Pulmonary artery endothelial cell (primary cell): ENCODE measurements at regions not wholly inside any gene's neighbourhood (a gene's known extent, or its start where the extent isn't known, plus 50 kb on each side); places are given as distances from the start of the nearest gene placed in this dataset.

Experiments
- DNase-seq: peaks from one replicate; pipeline ENCODE4 v3.0.0-alpha.2; 2011; ENCODE audit warnings: low read depth, low spot score

- DNase-seq: no peak
Observed at GRCh38 chr21:27155130-27155500, 188.2 kb upstream of the ADAMTS5 start.

- DNase-seq: no peak
Observed at GRCh38 chr21:27154451-27155129, 187.7 kb upstream of the ADAMTS5 start.

DNA sequence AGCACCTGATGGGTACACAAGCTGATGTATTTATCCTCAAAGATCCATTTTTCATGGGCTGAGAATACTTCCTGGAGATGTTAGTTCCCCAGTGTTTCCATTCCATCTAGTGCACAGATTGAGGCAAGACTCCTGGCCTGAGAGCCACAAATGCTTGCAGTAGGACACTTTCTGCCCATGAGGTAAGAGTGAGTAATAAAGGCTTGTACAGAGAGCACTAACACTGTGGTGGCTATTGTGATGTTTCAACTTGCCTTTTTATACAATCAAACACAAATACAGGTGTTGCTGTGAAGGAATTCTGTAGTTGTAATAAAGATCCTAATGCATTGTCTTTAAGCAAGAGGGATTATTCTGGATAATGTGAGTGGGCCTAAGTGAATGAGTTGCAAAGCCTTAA is 186.1 kb upstream of the ADAMTS5 start:
- DNase-seq: no peak

DNA sequence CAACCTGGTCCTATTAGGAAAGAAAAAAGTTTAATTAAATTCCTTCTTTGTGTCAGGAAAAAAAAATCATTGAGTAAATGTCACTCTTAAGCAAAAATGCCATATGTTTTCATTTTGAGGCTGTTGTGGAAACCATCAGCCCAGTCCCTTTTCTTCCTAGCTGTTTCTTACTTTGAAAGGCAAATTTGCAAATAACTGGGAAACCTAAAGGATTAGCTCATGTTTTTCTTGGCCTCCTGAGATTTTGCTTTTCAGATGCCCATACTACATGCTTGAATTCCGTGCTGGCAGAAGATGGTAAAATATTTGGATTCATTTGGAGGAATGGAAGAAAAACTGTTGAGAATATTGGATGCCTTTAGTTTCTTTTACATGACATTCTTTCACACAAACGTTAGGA is 182.1 kb upstream of the ADAMTS5 start:
- no peak for DNase-seq

- no peak for DNase-seq
Observed at GRCh38 chr21:27146268-27146667, 179.4 kb upstream of the ADAMTS5 start.

DNA sequence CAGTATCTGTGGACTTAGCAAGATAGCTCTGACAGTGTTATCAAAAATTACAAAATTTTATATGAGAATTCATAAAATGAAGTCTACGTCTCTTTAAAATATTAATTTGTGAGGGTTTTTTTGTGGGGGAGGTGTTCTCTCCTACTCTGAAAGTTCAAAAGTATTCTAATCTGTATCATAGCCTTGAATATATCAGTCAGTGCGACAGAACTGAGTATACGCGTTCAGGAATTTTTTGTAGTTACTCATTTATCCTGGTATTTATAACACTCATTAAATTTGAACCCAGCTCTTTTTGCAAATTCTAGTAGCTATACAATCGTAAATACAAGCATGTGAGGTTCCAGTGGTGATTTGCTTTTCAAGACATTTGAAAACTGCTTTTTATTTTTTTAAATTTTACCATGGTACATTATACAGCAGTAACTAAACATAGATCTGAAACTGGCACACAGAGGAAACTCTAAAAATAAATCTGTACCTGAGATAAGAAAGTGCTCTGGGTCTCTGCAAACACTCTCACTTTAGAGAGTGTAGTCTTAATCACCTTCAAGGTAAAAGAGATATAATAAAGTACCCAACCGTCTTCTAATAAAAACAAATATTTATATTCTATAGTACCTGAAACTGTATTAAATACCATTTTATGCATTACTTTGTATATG is 178.4 kb upstream of the ADAMTS5 start:
- DNase-seq: no peak

- DNase-seq: no peak
Observed at GRCh38 chr21:27143476-27143875, 176.6 kb upstream of the ADAMTS5 start.

GRCh38 chr21:27139526-27139925 is 172.6 kb upstream of the ADAMTS5 start:
- no peak for DNase-seq

DNA sequence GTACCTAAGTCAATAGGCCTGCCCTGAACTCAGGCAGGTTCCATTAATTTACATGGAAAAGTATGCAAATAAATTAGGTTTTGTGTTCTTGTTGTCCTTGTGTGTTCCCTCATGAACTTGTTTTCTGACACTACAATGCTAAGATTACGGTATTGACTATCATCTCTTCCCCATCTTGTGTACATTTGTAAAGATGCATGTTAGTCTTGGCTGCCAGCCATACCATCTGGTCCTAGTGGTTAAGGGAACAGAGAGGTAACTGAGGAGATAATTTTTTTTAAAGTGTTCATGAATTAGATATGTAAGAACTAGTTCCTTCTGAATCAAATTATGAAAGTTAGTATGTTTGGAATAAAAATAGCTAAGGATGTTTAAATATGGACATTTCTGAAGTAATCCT is 167.6 kb upstream of the ADAMTS5 start:
- DNase-seq: no peak

DNA sequence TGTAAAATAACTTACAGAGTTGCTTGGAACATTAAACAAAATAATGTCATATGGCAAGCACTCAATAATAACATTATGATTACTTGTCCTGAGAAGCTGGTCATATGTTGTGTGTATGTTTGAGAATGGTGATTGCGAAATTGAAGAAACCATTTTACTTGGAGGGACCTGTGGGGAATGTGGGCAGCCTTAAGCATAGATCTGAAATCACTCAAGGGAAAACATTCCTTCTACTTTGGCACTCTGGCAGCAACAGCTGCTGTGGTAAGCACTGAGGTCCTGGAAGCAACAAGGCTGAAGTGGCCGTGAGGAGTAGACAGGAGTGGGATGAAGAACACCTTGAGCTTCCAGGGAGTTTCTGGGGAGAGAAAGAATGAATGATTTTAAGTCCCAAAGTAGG is 165.4 kb upstream of the ADAMTS5 start:
- DNase-seq: no peak

DNA sequence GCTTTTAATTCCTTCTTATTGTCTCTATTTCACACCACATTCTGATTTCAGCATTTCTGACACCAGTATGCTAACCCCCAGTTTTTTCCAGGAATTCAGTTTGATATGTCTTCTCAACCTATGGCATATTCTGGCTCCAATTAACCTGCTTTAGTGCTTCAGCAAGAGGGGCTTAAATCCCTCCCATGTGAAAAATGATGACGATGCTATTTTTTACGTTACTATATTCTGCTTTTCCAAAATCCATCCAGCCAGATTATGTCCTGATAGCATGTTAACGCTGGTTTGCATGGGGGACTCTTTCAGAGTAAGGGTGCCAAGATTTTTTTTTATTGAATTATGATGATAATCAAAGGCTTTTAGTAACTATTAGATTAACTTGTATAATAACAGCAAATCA is 163.3 kb upstream of the ADAMTS5 start:
- DNase-seq: no peak

DNA sequence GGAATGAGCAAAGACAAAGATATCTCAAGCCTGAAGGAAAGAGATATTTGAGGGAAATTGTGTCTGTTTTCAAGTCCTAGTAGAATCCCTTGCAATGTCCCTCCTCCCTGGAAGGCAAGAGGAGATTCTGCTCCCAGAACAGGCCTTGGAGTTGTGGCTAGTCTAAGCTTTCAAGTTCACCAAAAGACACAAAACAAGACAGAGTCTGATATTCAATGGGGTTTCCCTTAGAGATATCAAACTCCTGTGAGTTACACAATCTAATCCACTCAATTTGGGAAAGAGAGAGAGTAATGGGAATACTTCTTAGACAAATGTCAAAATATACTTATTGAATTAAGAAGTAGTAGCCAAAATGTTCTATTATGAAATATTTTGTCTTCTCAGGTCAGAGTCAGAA is 162.8 kb upstream of the ADAMTS5 start:
- no peak for DNase-seq

- no peak for DNase-seq
Observed at GRCh38 chr21:27129215-27129614, 162.3 kb upstream of the ADAMTS5 start.

GRCh38 chr21:27126140-27126539 is 159.3 kb upstream of the ADAMTS5 start:
- no peak for DNase-seq

GRCh38 chr21:27122686-27123085 is 155.8 kb upstream of the ADAMTS5 start:
- no peak for DNase-seq

DNA sequence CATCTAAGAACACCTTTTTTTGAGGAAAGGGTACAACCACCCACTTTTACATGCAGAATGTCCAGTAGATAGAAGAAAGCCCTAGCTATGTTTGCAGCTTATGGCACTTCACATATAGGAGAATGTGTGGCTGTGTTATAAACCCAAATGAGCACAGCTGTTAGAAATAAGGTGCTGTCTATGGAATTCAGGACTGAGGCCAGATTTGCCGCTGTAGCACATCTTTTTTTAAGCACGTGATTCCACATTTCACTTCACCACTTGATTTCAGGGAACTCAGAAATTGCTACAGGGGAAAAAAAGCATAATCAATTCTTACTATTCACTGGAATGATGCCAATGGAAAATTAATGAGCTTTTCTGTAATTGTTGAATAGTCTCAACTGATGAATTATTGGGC is 147.2 kb upstream of the ADAMTS5 start:
- DNase-seq: no peak

DNA sequence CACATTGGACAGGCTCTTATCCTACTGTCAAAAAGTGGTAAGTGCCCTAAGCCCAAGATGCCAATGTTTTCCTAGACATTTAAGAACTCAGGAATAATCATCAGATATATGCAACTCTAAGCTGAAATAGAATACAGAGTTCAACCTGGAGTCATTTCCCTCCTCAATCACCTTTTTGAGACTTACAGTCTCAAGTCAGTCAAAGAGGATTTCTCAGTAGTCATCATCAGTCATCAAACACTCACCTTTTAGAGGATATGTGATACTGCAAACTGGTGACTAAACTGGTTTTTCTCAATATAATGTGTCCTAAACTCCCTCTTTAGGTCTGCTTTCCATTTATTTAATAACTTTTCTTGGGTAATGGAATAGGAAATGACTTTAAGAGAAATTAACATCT is 145.3 kb upstream of the ADAMTS5 start:
- no peak for DNase-seq

GRCh38 chr21:27110956-27111355 is 144.1 kb upstream of the ADAMTS5 start:
- no peak for DNase-seq

DNA sequence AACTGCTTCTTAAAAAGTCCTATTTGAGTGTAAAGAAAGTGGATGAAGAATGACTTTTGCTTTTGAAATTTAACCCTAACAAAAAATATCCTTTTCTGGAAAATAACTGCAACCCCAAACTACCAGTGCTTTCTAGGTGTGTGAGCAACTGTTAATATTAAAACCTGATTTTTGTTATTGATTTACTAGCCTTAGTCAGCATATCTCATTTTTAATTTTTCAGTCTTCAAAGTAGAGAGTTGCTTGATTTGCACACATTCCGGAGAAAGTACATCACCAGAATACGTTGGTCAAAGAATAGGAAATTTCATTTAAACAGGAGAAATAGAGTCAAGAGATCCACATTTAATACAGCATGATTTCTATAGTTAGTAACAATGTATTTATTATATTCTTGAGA is 141.8 kb upstream of the ADAMTS5 start:
- DNase-seq: no peak

GRCh38 chr21:27108228-27108627 is 141.3 kb upstream of the ADAMTS5 start:
- DNase-seq: no peak

- no peak for DNase-seq
Observed at GRCh38 chr21:27104846-27105431, 138.1 kb upstream of the ADAMTS5 start.

DNA sequence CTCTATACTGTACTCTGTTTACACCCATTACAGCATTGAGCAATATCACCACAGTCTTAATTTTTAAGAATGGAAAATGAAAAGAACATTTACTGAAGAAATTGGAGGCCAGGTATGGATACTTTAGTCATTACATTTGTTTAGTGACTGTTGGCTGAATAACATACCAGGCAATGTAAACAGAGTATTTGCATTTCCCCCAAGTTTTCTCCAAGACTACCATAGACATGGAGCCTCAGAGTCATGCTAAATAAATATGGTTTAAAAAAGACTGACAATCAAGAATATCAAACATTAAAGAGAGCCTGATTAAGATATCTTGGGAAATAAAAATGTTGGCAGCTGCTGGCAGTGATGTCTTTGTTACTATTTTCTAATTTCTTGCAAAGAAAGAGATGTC is 136.9 kb upstream of the ADAMTS5 start:
- DNase-seq: no peak

DNA sequence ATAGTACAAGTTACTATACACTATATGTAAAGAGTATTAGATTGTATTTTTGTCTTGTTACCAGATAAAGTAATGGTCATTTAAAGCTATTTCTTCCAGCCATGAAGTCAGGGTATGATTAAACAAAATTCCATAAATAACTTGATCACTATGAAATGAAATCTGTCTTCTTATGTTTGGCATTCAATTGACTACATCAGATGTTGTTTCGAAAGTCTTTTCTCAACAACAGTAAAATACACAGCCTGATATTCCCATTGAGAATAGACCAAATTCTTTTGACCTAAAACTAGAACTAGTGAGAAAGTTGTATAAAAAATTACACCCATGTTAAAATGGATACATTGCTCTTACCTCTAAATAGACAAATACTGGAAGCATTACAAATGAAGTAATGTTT is 134.6 kb upstream of the ADAMTS5 start:
- DNase-seq: no peak
